OCI-LY3 (cell line): ENCODE measurements at regions not wholly inside any gene's neighbourhood (a gene's known extent, or its start where the extent isn't known, plus 50 kb on each side); places are given as distances from the start of the nearest gene placed in this dataset.

ENCODE experiments used
- CTCF ChIP-seq: fragments of 200-600, 300-600 bp; sonication (generic); IDR thresholded peaks from 2 replicates; pipeline ENCODE4 v1.5.1; 2014; ENCODE audit warnings: antibody characterized with exemption, low read length, low read depth
- EZH2phosphoT487 ChIP-seq: fragments of 200-600 bp; shearing (Covaris generic); IDR thresholded peaks from 2 replicates; pipeline ENCODE4 v1.6.1; 2018; ENCODE audit warnings: antibody characterized with exemption, mixed run types, low read depth

- no peak for TF ChIP-seq CTCF
- no peak for TF ChIP-seq EZH2phosphoT487
These were observed 298.0 kb upstream of the PTPRD start for GRCh38 chr9:10910779-10911178.
